Neural cell (in vitro differentiated cells): ENCODE measurements at regions not wholly inside any gene's neighbourhood (a gene's known extent, or its start where the extent isn't known, plus 50 kb on each side); places are given as distances from the start of the nearest gene placed in this dataset.

Experiments
- H2AFZ ChIP-seq: fragments of 200-600, 300-800 bp; sonication (generic), shearing (Covaris generic); 2 replicates; pipeline ENCODE4 v1.6.0; 2014; ENCODE audit warnings: low read depth, mild to moderate bottlenecking, antibody characterized with exemption, low read length, moderate library complexity
- H3F3A ChIP-seq: fragments of 200-600 bp; shearing (Covaris generic); 2 replicates; pipeline ENCODE4 v1.6.1; 2016; ENCODE audit warnings: mild to moderate bottlenecking, moderate library complexity, mixed read lengths, antibody characterized with exemption, low read length; ENCODE audit not compliant: insufficient read depth, poor library complexity, severe bottlenecking
- H3K27ac ChIP-seq: fragments of 200-600, 300-800 bp; sonication (generic), shearing (Covaris generic); 2 replicates; pipeline ENCODE4 v1.5.1; 2014; ENCODE audit warnings: mild to moderate bottlenecking, low read length, moderate library complexity
- H3K27me3 ChIP-seq: fragments of 300-800, 200-600 bp; sonication (generic), shearing (Covaris generic); 2 replicates; pipeline ENCODE4 v1.6.0; 2014; ENCODE audit warnings: mild to moderate bottlenecking, low read depth, low read length, moderate library complexity; ENCODE audit not compliant: insufficient read depth
- H3K36me3 ChIP-seq: fragments of 300-800, 200-600 bp; sonication (generic), shearing (Covaris generic); 2 replicates; pipeline ENCODE4 v1.5.1; 2014; ENCODE audit warnings: mild to moderate bottlenecking, antibody characterized with exemption, low read length, moderate library complexity; ENCODE audit not compliant: insufficient read depth
- H3K4me2 ChIP-seq: fragments of 300-800, 200-600 bp; sonication (generic), shearing (Covaris generic); 2 replicates; pipeline ENCODE4 v1.6.0; 2014; ENCODE audit warnings: mild to moderate bottlenecking, low read length
- H3K4me3 ChIP-seq: fragments of 300-800, 200-600 bp; sonication (generic), shearing (Covaris generic); 2 replicates; pipeline ENCODE4 v1.5.1; 2014; ENCODE audit warnings: mild to moderate bottlenecking, low read length, moderate library complexity
- H3K79me2 ChIP-seq: fragments of 200-600 bp; shearing (Covaris generic); replicated peaks from 2 replicates; pipeline ENCODE4 v1.6.0; 2014; ENCODE audit warnings: mild to moderate bottlenecking, low read length, moderate library complexity; ENCODE audit not compliant: insufficient read depth
- H3K9ac ChIP-seq: fragments of 300-800, 200-600 bp; sonication (generic), shearing (Covaris generic); 2 replicates; pipeline ENCODE4 v1.6.1; 2016; ENCODE audit warnings: mild to moderate bottlenecking, low read length, mixed read lengths
- H3K9me2 ChIP-seq: fragments of 200-600 bp; shearing (Covaris generic); 2 replicates; pipeline ENCODE4 v1.6.1; 2016; ENCODE audit warnings: mild to moderate bottlenecking, low read length, mixed read lengths; ENCODE audit not compliant: insufficient read depth
- H3K9me3 ChIP-seq: fragments of 200-600, 300-800 bp; sonication (generic), shearing (Covaris generic); 2 replicates; pipeline ENCODE4 v1.6.1; 2016; ENCODE audit warnings: mild to moderate bottlenecking, mixed run types, low read length, moderate library complexity, mixed read lengths
- H4K20me1 ChIP-seq: fragments of 200-600 bp; shearing (Covaris generic); 2 replicates; pipeline ENCODE4 v1.6.1; 2016; ENCODE audit warnings: mild to moderate bottlenecking, mixed run types; ENCODE audit not compliant: insufficient read depth
- CTCF ChIP-seq: fragments of 450-650 bp; IDR thresholded peaks from 2 replicates; pipeline ENCODE4 v1.5.1; 2014; ENCODE audit warnings: antibody characterized with exemption, mild to moderate bottlenecking, moderate library complexity; ENCODE audit not compliant: poor library complexity, severe bottlenecking
- EP300 ChIP-seq: fragments of 450-650 bp; conservative IDR thresholded peaks from 2 replicates; pipeline ENCODE4 v1.6.1; 2014; ENCODE audit warnings: antibody characterized with exemption, mild to moderate bottlenecking, moderate library complexity; ENCODE audit not compliant: poor library complexity, severe bottlenecking
- EZH2 ChIP-seq: fragments of 200-600, 300-800 bp; shearing (Covaris generic), sonication (generic); IDR thresholded peaks from 2 replicates; pipeline ENCODE4 v1.6.1; 2014; ENCODE audit warnings: antibody characterized with exemption, low read length, borderline replicate concordance, mild to moderate bottlenecking; ENCODE audit not compliant: insufficient read depth, poor library complexity, severe bottlenecking
- MXI1 ChIP-seq: fragments of 450-650 bp; conservative IDR thresholded peaks from 2 replicates; pipeline ENCODE4 v1.6.1; 2014; ENCODE audit warnings: antibody characterized with exemption, mild to moderate bottlenecking; ENCODE audit not compliant: poor library complexity, severe bottlenecking
- POLR2AphosphoS5 ChIP-seq: IDR thresholded peaks from 2 replicates; pipeline ENCODE4 v1.6.1; 2012
- RAD21 ChIP-seq: fragments of 450-650 bp; conservative IDR thresholded peaks from 2 replicates; pipeline ENCODE4 v1.6.1; 2014; ENCODE audit warnings: antibody characterized with exemption, mild to moderate bottlenecking, moderate library complexity
- REST ChIP-seq: IDR thresholded peaks from 2 replicates; pipeline ENCODE4 v1.6.1; 2012; ENCODE audit warnings: borderline replicate concordance
- SMC3 ChIP-seq: fragments of 450-650 bp; conservative IDR thresholded peaks from 2 replicates; pipeline ENCODE4 v1.6.1; 2014; ENCODE audit warnings: antibody characterized with exemption, mild to moderate bottlenecking, moderate library complexity; ENCODE audit not compliant: poor library complexity
- TAF1 ChIP-seq: IDR thresholded peaks from 2 replicates; pipeline ENCODE4 v1.6.1; 2012; ENCODE audit warnings: low read depth

GRCh38 chr4:157751631-157752030, 421.2 kb downstream of the GASK1B start:
- Histone ChIP-seq H2AFZ (no peak overlapping the region), H3K27ac (no peak overlapping the region), H3K36me3 (no peaks in the 10 kb centered on the region), H3F3A (no peaks in the 10 kb centered on the region), H3K4me3 (no peak overlapping the region), H3K4me2 (no peak overlapping the region), H3K9me3 (no peaks in the 10 kb centered on the region), H3K79me2 (no peaks in the 10 kb centered on the region), H4K20me1 (no peaks in the 10 kb centered on the region), H3K9me2 (no peaks in the 10 kb centered on the region), H3K9ac (no peak overlapping the region), H3K27me3 (no peaks in the 10 kb centered on the region)
- TF ChIP-seq REST: no peak
- TF ChIP-seq POLR2AphosphoS5: no peak
- TF ChIP-seq SMC3: no peak
- TF ChIP-seq EZH2: no peak
- no peak for TF ChIP-seq EP300
- no peak for TF ChIP-seq RAD21
- TF ChIP-seq CTCF: no peak
- TF ChIP-seq MXI1: no peak
- TF ChIP-seq TAF1: no peak

- H3K9me2 ChIP-seq: no peaks in the 10 kb centered on the region
These were observed 431.2 kb downstream of the GASK1B start for GRCh38 chr4:157741642-157742041.

More at GRCh38 chr4:157741642-157742041, 431.2 kb downstream of the GASK1B start:
- Histone ChIP-seq H3K4me2 (no peak overlapping the region), H2AFZ (no peak overlapping the region), H3K36me3 (no peaks in the 10 kb centered on the region), H3K9ac (no peak overlapping the region), H3K9me3 (no peaks in the 10 kb centered on the region), H3F3A (no peaks in the 10 kb centered on the region), H3K27me3 (no peaks in the 10 kb centered on the region), H4K20me1 (no peaks in the 10 kb centered on the region), H3K4me3 (no peak overlapping the region), H3K79me2 (no peaks in the 10 kb centered on the region), H3K27ac (no peak overlapping the region)
- TF ChIP-seq RAD21 (no peak), EZH2 (no peak), EP300 (no peak), REST (no peak), POLR2AphosphoS5 (no peak), MXI1 (no peak), TAF1 (no peak), SMC3 (no peak), CTCF (no peak)
